ENCODE measurements at regions not wholly inside any gene's neighbourhood (a gene's known extent, or its start where the extent isn't known, plus 50 kb on each side); places are given as distances from the start of the nearest gene placed in this dataset.

DNA sequence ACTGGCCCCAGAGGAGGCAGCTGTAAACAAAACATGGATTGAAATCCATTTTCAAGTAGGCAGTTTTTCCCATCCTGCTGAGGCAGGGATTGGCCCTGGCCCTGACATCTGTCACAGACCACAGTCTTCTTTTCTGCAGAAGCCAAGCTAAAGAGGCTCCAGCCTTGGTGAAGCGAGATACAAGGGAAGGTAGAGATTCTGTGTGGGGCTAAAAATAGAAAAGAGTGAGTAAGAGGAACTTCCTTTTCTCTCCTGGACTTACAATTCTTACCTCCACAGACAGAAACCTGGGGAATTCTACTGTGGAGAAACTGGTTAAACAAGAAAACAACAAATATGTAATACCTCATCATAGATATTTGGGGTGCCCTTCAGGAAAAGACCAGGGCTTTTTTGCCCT, 624.8 kb upstream of the FZD8 start:
- no peak overlapping the region for H2AFZ ChIP-seq (ENCODE audit: low read length)
- H3K4me1 ChIP-seq (ENCODE audit: insufficient read depth, low read length, poor library complexity, severe bottlenecking), result no peaks in the 10 kb centered on the region
- no peaks in the 10 kb centered on the region for H3K36me3 ChIP-seq (ENCODE audit: insufficient read depth, low read length)
- no peaks in the 10 kb centered on the region for H3K27me3 ChIP-seq (ENCODE audit: insufficient read depth, low read length, poor library complexity, severe bottlenecking)
- no peaks in the 10 kb centered on the region for H3K79me2 ChIP-seq (ENCODE audit: insufficient read depth, low read length)
- H3K4me3 ChIP-seq (ENCODE audit: low read length, poor library complexity, severe bottlenecking), result no peak overlapping the region
- no peaks in the 10 kb centered on the region for H3K9me3 ChIP-seq (ENCODE audit: insufficient read depth, low read depth, low read length)
- no peaks in the 10 kb centered on the region for H3F3A ChIP-seq (ENCODE audit: low read depth)
- H3K9me2 ChIP-seq (replicated peaks; ENCODE audit: low read depth, low read length), result no peaks in the 10 kb centered on the region
- no peaks in the 10 kb centered on the region for H4K20me1 ChIP-seq (ENCODE audit: insufficient read depth, low read length, poor library complexity, severe bottlenecking)
- no peak for TF ChIP-seq EZH2phosphoT487 (IDR thresholded peaks at IDR 0.05; ENCODE audit: borderline replicate concordance)
- TF ChIP-seq, protein P1, sequence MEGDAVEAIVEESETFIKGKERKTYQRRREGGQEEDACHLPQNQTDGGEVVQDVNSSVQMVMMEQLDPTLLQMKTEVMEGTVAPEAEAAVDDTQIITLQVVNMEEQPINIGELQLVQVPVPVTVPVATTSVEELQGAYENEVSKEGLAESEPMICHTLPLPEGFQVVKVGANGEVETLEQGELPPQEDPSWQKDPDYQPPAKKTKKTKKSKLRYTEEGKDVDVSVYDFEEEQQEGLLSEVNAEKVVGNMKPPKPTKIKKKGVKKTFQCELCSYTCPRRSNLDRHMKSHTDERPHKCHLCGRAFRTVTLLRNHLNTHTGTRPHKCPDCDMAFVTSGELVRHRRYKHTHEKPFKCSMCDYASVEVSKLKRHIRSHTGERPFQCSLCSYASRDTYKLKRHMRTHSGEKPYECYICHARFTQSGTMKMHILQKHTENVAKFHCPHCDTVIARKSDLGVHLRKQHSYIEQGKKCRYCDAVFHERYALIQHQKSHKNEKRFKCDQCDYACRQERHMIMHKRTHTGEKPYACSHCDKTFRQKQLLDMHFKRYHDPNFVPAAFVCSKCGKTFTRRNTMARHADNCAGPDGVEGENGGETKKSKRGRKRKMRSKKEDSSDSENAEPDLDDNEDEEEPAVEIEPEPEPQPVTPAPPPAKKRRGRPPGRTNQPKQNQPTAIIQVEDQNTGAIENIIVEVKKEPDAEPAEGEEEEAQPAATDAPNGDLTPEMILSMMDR (conservative IDR thresholded peaks at IDR 0.05; ENCODE audit: low read length), result no peak
- no peak overlapping the region for H3K4me2 ChIP-seq (ENCODE audit: low read depth, low read length, poor library complexity, severe bottlenecking)
- no peak overlapping the region for H3K9ac ChIP-seq (ENCODE audit: low read depth, low read length, poor library complexity, severe bottlenecking)

DNA sequence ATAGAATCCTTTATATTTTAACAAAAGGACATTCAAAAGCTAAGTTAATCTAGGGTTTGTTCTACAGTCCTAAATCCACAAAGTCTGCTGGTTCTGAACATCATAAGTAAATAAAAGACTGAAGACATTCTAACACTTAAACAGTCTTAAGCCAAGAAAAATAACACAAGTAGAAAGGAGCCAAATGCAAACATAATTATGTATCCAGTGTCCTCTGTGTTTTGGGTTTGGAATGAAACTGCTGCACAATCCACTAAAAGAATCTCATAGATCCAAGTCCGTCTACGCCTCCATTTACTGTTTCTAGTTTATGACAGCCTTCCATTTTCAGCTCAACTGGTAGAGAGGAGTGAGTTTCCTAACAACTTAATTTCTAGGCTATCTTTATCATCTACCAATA, 623.6 kb upstream of the FZD8 start:
- Histone ChIP-seq H3K27me3 (ENCODE audit: insufficient read depth, low read length, poor library complexity, severe bottlenecking) (no peaks in the 10 kb centered on the region), H3K9me2 (replicated peaks; ENCODE audit: low read depth, low read length) (no peaks in the 10 kb centered on the region), H3F3A (ENCODE audit: low read depth) (no peaks in the 10 kb centered on the region), H3K9me3 (ENCODE audit: insufficient read depth, low read depth, low read length) (no peaks in the 10 kb centered on the region), H3K4me1 (ENCODE audit: insufficient read depth, low read length, poor library complexity, severe bottlenecking) (no peaks in the 10 kb centered on the region), H2AFZ (ENCODE audit: low read length) (no peak overlapping the region), H4K20me1 (ENCODE audit: insufficient read depth, low read length, poor library complexity, severe bottlenecking) (no peaks in the 10 kb centered on the region), H3K4me2 (ENCODE audit: low read depth, low read length, poor library complexity, severe bottlenecking) (no peak overlapping the region), H3K4me3 (ENCODE audit: low read length, poor library complexity, severe bottlenecking) (no peak overlapping the region), H3K79me2 (ENCODE audit: insufficient read depth, low read length) (no peaks in the 10 kb centered on the region), H3K36me3 (ENCODE audit: insufficient read depth, low read length) (no peaks in the 10 kb centered on the region), H3K9ac (ENCODE audit: low read depth, low read length, poor library complexity, severe bottlenecking) (no peak overlapping the region)
- no peak for TF ChIP-seq EZH2phosphoT487 (IDR thresholded peaks at IDR 0.05; ENCODE audit: borderline replicate concordance)
- TF ChIP-seq, protein P1 (conservative IDR thresholded peaks at IDR 0.05; ENCODE audit: low read length), result no peak

DNA sequence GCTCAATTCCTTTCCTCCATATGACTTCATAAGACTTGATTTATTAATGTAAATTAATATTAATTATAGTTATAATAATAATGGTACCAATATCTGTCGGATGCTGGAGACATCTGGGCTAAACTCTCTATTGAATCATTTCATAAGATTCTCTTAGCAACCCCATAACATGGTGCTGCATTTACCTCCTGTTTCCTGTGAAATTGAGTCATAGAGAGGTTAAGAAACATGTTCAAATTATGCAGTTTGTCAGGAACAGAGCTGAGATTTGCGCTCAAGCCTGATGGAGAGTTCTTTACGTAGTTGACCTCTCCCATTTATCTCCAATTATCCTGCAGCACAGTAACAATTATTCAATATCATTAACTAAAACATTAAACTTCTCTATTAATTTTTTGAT, 621.8 kb upstream of the FZD8 start:
- Histone ChIP-seq H3K4me1 (ENCODE audit: insufficient read depth, low read length, poor library complexity, severe bottlenecking) (no peaks in the 10 kb centered on the region), H3K9me2 (replicated peaks; ENCODE audit: low read depth, low read length) (no peaks in the 10 kb centered on the region), H3K36me3 (ENCODE audit: insufficient read depth, low read length) (no peaks in the 10 kb centered on the region), H3K27me3 (ENCODE audit: insufficient read depth, low read length, poor library complexity, severe bottlenecking) (no peaks in the 10 kb centered on the region), H3K9me3 (ENCODE audit: insufficient read depth, low read depth, low read length) (no peaks in the 10 kb centered on the region), H3K9ac (ENCODE audit: low read depth, low read length, poor library complexity, severe bottlenecking) (no peak overlapping the region), H3K79me2 (ENCODE audit: insufficient read depth, low read length) (no peaks in the 10 kb centered on the region), H3F3A (ENCODE audit: low read depth) (no peaks in the 10 kb centered on the region), H3K4me3 (ENCODE audit: low read length, poor library complexity, severe bottlenecking) (no peak overlapping the region), H2AFZ (ENCODE audit: low read length) (no peak overlapping the region), H3K4me2 (ENCODE audit: low read depth, low read length, poor library complexity, severe bottlenecking) (no peak overlapping the region), H4K20me1 (ENCODE audit: insufficient read depth, low read length, poor library complexity, severe bottlenecking) (no peaks in the 10 kb centered on the region)
- TF ChIP-seq EZH2phosphoT487 (IDR thresholded peaks at IDR 0.05; ENCODE audit: borderline replicate concordance), result no peak
- TF ChIP-seq, protein P1 (conservative IDR thresholded peaks at IDR 0.05; ENCODE audit: low read length), result no peak

Data from Loucy (cell line).